ENCODE measurements at regions not wholly inside any gene's neighbourhood (a gene's known extent, or its start where the extent isn't known, plus 50 kb on each side); places are given as distances from the start of the nearest gene placed in this dataset.
A peak's percentile ranks its signal among the peaks of the same experiment; 100 is the strongest.

DNA sequence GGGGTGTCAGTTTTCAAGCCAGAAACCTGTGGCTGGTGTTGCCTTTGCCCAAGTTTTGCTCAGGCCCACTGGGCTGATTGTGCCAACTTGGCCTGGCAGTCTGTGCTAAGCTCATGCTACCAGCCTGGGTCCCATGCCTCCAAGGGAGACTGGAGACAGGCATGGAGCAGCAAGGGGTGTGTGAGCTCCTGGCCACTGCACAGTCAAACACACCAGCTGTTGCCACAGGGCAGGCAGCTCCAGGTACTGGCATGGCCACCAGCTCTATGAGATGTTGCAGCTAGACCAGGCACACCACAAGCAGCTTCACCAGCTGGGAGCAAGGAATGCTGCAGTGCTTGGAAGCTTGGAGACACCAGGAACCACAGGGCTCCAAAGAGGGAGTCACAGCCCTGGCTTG, 638.8 kb downstream of the PLOD2 start:
- H3K27ac ChIP-seq: no peak overlapping the region
- DNase-seq (ENCODE audit: low read depth, low spot score): no peak

DNA sequence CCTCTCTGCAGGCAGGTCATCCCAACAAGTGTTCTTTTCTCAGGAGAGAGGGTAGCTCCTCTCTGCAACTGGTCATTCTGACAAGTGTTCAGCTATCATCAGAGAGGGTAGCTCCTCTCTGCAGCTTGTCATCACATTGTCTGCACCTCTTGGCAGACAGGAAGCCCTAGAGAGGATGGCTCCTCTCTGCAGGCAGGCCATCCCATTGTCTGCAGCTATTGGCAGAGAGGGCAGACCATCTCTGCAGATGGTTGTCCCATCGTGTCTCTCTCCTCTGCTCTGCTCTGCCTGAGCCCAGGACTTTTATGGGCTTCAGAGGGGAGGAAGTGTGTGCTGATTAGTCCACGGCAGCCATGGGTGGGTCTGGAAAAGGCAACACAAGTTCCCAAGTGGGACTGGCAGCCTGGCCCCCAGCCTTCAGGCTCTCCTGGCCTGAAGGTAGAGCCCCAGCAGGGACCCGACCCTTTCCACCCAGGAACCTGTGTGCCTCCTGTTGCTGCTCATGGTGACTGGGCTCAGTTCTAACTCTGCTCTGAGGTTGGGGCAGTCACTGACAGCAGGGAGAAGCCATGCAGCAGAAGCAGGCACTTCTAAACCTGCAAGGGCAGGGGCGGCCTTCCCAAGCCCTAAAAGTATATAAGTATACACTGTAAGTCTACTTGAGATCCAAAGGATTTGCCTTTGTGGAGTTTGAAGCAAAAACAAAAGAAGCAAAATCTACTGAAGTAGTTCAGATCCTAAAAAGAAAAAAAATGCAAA, 637.9 kb downstream of the PLOD2 start:
- no peak for DNase-seq (ENCODE audit: low read depth, low spot score)
- no peak overlapping the region for H3K27ac ChIP-seq

DNA sequence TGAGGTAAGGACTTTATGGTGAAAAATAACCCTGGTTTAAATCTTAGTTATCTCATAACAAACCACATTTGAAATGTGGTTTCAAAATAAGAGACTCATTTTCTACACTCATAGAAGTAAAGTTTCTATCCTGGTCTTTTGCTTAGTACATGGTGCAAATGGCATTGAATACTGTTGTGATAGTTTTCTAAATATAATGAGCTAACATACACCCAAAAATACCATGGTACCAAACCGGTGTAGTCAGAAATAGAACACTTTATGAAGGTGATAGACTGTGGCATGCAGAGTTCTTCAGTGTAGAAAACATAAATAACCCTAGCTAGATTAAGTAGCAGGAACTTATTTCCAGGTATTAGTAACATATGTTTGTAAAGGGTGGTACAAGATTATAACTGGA, 629.4 kb downstream of the PLOD2 start:
- DNase-seq (ENCODE audit: low read depth, low spot score): no peak
- no peak overlapping the region for H3K27ac ChIP-seq

DNA sequence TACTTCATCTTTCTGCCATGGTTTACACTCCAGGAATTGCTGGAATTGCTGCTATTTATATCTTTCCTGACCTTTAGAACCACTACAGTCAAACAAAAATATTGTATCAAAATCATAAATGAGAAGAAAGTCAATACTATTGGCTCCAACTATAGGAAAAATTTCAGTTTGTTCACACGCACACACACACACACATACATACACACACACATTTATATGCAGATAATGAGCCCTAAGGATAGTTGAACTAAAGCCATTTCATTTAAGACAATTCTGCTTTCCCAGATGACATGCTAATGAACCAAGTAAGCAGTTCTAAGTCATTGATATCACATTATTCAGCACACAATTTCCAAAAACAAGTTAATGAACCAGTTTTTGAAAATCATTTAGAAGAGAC, 627.3 kb downstream of the PLOD2 start:
- no peak for DNase-seq (ENCODE audit: low read depth, low spot score)
- no peak overlapping the region for H3K27ac ChIP-seq

DNA sequence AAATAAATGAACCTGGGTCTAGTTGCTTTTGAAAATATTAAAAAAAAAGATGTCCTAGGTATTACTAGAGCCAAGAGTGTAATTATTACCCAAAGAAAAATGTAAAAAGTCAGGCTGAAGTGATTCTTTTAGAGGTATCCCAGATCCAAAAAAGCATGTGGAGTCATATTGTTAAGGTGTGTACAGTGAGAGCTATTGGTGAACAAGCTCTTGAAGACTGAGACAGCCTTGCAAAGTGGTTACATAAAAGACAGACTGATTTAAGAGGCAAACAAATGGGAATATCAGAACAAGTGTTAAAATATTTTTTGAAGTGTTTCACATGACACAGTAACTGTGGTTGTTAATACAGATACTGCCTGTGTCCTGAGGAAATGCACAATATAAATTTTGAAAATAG, 624.5 kb downstream of the PLOD2 start:
- no peak overlapping the region for H3K27ac ChIP-seq

DNA sequence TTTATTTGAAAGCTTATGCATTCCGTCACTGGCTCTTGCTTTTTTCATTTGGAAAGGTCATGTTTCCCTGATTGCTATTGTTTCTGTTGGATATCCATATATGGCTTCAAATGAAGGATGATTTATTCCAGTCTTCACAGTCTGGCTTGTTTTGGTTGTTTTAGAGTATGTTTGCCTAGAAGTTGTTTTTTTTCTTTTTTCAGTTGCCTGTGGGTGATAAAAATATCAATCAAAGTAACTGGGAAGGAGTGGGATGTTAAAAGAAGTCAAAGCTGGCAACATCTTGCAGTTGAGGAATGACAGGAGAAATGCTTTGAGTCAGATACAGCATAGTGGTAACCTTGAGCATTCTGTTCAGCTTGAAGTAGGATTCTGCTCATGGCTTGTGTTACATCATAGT, 610.5 kb downstream of the PLOD2 start:
- no peak overlapping the region for H3K27ac ChIP-seq
- no peak for DNase-seq (ENCODE audit: low read depth, low spot score)

More for the DNA sequence above, 624.5 kb downstream of the PLOD2 start:
- DNase-seq (ENCODE audit: low read depth, low spot score): no peak

DNA sequence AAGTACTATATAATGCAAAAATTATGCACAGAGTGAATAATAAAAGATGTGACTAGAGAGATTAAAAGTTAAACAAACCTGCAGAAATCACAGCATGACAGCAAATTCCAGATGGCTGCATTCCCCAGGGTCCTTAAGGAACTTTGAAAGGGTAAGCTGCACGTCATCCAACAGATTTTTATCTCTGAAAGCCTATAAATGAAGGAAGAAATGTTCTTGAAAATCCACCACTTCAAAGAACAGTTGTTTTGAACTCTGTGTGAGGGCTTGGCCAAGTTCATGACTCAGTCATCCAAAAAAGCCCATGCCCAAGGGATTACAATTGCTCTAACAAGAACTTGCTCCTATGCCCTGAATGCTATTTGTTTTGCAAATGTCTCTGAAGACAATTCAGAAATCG, 603.6 kb downstream of the PLOD2 start:
- no peak for DNase-seq (ENCODE audit: low read depth, low spot score)
- H3K27ac ChIP-seq: no peak overlapping the region

DNA sequence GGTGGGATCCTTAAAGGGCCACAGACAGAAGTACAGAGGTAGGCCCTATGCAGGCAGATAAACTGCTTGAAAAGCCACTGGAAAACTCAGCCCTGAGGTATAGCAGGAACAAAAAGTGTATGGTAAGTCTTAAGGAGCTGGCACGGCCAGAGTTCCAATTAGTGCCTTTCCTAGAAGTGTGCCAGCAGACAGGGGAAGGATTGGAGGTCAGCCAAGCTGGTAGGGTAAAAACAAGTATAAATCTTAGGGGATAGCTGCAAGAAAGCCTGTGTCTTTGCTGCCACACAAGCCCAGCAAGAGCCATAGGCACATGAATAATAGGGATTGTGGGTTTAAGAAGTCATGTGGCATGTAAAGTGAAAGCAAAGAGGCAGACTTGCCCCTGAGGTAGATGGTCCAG, 582.5 kb downstream of the PLOD2 start:
- no peak for DNase-seq (ENCODE audit: low read depth, low spot score)
- no peak overlapping the region for H3K27ac ChIP-seq

DNA sequence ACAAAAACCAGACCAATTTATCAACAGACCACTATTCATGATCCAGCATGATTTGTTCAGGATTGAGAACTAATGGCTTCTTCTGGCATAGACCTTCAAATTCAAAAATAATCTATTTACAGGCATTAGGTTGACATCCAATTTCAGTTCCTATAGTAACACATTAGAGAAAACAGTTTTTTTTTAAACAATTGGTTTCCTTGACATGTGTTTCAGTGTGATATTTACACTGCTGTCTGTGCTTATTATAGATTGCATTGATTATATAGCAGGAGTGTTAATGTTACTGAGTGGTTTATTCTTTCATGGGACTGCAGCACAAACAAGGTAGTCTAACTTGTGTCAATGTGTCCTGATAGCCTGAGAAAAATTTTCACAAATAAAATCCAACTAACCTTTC, 579.3 kb downstream of the PLOD2 start:
- H3K27ac ChIP-seq: no peak overlapping the region

DNA sequence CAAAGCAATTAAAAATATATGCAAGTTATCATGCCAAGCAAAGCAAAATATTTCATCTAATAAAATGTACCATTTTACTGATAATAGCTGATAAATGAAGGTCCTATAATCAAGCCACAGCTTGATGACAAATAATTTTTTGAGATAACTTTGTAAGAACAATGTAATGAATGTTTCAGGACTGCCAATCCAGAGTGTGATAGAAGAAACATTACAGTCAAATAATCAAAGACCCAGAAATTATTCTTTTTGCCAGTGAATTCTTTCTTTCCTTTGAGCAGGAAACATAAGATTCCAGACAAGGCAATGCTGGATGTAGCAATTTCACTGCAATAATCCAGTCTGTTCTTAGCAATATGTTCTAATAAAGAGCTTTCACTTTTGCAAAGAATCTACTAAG, 556.1 kb downstream of the PLOD2 start:
- DNase-seq (ENCODE audit: low read depth, low spot score): no peak
- H3K27ac ChIP-seq: no peak overlapping the region

More for the DNA sequence above, 579.3 kb downstream of the PLOD2 start:
- DNase-seq (ENCODE audit: low read depth, low spot score): no peak

DNA sequence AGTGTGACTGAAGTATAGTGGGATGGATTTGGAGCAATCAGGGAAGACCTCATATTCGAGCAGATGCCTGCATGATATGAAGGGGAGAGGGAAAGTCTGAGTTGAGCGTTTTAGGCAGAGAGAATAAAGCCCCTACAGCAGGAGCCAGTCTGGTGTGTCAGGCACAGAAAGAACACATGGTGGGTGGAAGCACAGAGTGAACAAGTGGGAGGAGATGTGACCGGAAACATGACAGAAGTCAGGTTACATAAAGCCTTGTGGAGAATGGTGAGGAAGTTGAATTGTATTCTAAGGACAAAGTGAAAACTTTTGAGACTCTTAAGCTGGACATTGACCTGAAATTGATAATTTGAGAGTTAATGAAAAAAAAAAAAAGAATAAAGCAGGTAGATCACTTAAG, 541.0 kb downstream of the PLOD2 start:
- H3K27ac ChIP-seq: no peak overlapping the region
- DNase-seq (ENCODE audit: low read depth, low spot score): no peak

DNA sequence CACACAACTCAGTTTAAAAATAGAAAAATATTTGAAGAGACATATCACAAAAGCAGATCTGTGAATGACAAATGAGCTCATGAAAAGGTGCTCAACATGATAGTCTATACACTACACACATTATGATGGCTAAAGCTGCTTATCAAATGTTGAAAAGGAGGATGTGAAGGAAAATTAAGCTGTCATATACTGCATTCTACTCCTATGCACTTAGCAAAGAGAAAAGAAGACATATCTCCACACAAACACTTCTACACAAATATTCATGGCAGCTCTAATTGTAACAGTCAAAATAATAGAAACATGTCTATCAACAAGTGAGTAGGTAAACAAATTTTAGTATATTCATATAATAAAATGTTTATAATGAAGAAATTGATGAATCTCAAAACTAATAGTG, 540.5 kb downstream of the PLOD2 start:
- DNase-seq (ENCODE audit: low read depth, low spot score): no peak
- no peak overlapping the region for H3K27ac ChIP-seq

DNA sequence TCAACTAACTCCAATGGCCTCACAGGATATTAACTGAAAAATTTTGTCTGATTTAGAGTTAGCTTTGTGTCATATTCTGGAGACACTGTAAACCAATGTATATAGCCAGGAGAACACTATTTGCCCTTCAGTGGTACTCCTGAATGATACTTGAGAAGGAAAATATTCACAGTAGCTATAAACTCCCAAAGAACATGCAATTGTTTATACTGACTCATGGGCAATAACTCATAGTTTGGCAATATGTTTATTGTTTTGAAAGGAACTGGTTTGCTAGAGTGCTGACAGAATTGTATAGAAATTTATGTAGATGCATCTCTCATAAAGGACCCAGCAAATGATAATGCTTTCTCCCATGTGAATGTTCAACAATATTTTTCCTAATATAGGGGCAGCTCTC, 537.6 kb downstream of the PLOD2 start:
- no peak overlapping the region for H3K27ac ChIP-seq
- peak; percentile 6 for DNase-seq (ENCODE audit: low read depth, low spot score)

DNA sequence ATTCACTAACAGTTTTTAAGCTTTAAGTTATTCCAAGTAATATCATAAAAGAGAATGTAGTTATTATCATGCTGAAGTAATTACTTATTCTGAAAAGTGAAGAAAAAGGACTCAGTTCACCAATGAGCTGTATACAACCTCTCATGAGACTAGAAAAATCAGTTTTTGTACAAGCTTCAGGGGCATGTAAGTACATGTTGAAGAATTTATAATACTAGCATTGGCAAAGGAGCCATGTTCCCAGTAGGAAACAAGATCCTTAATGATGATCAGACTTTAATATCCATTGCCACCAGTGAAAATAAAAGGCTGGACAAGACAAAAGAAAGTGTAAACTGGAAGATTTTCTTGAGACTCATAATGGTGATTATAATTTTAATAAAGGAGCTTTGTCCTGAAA, 532.8 kb downstream of the PLOD2 start:
- H3K27ac ChIP-seq: no peak overlapping the region
- no peak for DNase-seq (ENCODE audit: low read depth, low spot score)

DNA sequence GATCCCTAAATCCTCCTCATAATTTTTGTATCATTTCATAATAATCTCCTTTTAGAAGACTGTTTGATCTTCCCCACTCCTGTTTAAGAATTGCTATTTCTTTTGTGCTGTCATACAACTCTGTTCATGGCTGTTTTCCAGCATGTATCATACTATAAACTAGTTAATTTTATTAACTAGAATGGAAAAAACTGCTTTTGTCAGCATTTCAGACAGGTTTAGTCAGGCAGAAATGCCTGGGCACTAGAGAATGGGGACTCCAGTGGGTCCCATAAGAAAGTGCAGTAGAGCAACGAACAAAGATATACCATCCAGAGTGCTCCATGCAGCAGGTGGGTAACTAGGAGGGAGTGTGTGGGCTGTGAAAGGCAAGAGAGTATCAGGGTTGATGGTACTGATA, 523.9 kb downstream of the PLOD2 start:
- H3K27ac ChIP-seq: no peak overlapping the region
- DNase-seq (ENCODE audit: low read depth, low spot score): no peak

DNA sequence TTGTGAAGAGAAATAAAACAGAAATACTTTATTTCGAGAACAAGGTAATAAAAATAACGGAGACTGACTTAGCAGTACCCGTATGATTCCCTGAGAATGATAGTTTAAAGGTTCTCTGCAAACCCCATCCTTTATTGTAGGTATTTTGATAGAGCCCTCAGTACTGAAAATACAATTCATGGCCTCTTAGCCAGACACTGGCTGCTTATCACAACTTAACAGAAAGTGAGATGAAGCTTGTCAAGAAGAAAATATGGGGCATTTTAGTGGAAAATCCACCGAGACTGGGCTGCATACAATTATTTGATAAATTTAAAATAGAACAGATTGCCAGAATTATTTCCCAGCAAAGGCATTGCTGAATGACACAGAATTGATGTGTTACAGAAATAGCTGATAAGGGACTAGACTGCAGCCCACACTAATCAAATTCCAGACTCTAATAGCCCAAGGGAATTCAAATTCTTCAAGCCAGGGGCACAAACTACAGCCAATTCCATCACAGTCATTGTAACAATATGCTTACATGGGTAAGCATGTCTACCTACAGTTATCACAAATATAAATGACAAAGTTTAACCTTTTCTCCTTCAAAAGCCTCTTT, 521.9 kb downstream of the PLOD2 start:
- no peak for DNase-seq (ENCODE audit: low read depth, low spot score)

DNA sequence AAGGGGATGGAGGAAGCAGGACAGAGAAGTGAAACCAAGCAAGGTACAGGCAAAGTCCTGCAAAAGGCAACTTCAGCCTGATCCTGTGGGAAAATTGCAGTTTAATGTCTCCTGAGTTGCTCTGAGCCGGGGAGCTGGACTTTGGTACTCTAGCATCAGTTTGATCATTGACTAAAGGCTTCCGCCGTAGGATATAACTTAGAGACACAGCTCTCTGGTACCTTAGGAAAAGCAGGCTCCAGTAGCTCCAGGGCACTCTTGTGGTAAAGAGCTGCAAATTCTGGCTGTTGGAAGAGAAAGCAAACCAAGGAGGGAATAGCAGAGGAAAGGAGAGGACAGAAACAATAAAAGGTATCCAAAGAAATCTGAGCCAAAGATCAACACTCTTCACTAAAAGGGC, 521.1 kb downstream of the PLOD2 start:
- no peak overlapping the region for H3K27ac ChIP-seq
- no peak for DNase-seq (ENCODE audit: low read depth, low spot score)

More for the DNA sequence above, 521.9 kb downstream of the PLOD2 start:
- no peak overlapping the region for H3K27ac ChIP-seq

DNA sequence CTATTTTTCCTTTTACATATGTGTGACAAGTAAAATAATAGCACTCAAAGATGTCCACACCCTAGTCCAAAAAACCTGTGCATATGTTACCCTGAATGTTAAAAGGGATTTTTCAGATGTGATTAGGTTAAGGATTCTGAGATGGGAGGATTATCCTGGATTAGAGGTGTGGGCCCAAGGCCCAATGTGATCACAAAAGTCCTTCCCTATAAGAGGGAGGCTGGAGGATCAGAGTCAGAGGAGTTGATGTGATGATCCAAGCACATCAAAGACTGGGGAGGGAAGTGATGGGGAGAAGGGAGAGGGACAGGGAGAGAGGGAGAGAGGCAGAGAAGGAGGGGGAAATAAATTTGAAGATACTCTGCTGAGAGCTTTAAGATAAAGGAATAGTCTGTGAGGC, 512.6 kb downstream of the PLOD2 start:
- no peak for DNase-seq (ENCODE audit: low read depth, low spot score)
- no peak overlapping the region for H3K27ac ChIP-seq

DNA sequence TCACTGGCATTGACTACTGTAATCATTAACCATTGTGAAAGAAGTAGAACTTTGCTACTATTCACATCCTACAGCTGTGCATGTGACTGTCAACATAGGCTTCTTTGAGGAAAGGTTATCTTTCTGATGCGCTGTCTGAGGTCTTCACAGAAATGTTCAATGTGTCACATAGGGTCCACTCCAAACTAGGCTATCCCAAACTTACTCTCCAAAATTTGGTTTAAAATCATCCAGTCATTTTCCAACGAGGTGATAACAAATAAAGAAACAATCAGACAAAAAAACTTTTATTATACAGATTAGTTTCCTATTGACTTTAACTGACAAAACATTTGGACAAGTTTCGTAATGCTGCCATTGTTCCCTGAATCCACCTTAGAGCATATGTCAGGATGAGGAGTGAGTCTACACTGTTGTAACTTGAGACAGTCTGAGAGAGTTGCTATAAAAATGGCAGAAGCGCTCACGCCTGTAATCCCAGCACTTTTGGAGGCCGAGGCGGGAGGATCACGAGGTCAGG, 511.6 kb downstream of the PLOD2 start:
- H3K27ac ChIP-seq: no peak overlapping the region
- DNase-seq (ENCODE audit: low read depth, low spot score): no peak

DNA sequence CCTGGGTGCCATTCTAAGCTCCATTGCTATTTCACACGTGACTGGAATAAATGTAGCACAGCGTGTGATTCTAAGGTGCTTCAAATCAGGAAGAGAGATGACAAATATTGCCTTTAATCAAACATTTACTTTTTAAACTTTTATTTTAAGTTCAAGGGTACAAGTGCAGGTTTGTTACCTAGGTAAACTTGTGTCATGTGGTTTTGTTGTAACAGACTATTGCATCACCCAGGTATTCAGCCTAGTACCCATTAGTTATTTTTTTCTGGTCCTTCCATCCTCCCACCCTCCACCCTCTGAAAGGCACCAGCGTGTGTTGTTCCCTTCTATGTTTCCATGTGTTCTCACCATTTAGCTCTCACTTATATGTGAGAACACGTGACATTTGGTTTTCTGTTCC, 510.8 kb downstream of the PLOD2 start:
- no peak overlapping the region for H3K27ac ChIP-seq
- DNase-seq (ENCODE audit: low read depth, low spot score): no peak

DNA sequence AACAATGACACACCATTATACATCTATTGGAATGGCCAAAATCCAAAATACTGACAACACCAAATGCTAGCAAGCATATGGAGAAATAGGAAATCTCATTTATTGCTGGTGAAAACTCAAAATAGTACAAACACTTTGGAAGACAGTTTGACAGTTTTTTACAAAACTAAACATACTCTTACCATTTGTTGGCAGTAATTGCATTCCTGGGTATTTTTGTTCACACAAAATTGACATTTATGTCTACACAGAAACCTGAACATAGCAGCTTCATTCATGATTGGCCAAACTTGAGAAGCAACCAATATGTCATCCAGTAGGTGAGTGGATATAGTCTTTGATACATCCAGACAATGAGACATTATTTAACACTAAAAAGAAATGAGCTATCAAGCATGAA, 489.9 kb downstream of the PLOD2 start:
- H3K27ac ChIP-seq: no peak overlapping the region
- DNase-seq (ENCODE audit: low read depth, low spot score): no peak

DNA sequence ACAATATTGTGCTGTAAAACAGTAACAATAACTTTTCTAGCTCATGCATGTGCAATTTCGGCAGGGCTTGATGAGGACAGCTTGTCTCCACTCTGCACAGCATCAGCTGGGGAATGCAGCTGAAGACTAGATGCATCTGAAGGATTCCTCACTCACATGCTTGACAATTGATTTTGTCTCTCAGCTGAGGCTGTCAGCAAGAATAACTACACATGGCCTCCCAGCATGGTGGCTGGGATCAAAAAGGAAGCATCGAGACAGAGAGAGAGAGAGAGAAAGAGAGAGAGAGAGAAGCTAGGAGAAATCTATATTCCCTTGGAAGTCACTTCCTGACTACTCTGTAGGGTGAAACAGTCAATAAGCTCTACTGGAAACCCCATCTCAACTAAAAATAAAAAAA, 487.1 kb downstream of the PLOD2 start:
- no peak for DNase-seq (ENCODE audit: low read depth, low spot score)
- H3K27ac ChIP-seq: no peak overlapping the region

Measured in epithelial cell of prostate (primary cell).